GM21717 (cell line): ENCODE measurements at regions not wholly inside any gene's neighbourhood (a gene's known extent, or its start where the extent isn't known, plus 50 kb on each side); places are given as distances from the start of the nearest gene placed in this dataset.
"Not testable (repeated sequence)": the region's sequence is repeated elsewhere in the genome, so short reads cannot be mapped to it uniquely, and the experiment has no call there.

Experiments
- ATAC-seq: cut with Tn5 transposase; IDR thresholded peaks from one replicate; pipeline ENCODE4 v1.9.1; 2021; ENCODE audit warnings: mild to moderate bottlenecking, moderate library complexity; ENCODE audit not compliant: unreplicated experiment

DNA sequence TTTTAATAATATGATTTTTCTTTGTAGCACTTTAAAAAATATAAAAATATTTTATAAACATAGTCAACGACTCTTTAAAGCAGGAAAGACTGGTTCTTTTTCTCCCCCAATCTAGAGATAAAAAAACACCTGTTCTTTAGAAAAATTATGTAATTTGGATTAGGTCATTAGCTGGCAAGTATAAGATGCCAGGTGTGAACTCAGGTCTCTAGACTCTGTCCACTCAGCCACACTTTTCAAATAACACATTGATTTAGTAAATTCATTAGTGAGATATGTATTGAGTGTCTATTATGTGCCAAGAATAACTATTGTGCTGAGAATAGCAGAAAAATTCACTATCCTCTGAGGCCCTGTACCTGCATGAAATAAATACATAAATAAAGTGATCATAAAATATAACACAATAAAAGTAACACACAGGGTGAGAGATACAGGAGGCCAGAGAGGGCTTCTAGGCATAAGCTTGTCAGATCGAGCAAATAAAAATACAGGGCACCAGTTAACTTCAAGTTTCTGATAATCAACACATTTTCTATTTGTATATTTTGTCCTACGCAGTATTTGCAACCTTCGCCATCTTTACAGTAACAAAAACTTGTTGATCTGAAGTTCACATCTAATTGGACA lies 867.1 kb upstream of the GBE1 start:
- no peak for ATAC-seq

DNA sequence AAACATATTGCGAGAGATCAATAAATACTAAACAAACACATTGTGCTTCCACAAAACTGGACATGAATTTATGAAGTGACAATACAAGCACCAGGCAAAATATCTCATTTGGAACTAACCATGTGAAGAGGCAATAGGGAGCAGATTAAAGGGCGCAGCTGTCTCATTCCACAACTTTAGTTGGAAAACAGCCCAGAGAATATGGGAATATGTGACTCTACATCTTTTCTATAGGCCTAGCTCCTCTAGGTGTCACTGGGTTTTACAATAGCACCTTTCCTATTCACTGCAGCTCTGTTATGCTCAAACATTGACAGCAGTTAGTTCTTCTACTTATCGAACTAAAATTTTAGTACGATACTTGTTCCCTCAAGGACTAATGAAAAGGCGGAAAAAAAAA lies 866.3 kb upstream of the GBE1 start:
- no peak for ATAC-seq

GRCh38 chr3:82620744-82621143 lies 859.3 kb upstream of the GBE1 start:
- not testable (repeated sequence) for ATAC-seq

DNA sequence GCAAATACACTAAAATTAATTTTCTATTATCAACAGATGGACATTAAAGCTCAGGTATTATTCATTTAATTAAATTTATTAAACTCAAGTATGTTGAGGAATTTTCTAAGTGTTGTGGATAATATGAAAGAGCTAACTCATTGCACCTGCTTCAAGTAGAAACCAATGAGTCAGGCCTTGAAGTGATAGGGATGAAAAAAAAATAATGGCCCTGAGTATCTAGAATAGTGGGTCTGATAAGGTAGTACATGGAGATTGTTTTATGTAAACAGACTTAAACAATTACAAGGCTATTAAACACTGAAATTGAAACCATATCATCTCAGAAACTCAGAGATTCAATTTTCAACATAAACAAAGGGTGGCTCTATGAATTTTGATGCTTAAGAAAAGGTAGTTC lies 857.1 kb upstream of the GBE1 start:
- no peak for ATAC-seq

GRCh38 chr3:82610236-82610635 lies 848.8 kb upstream of the GBE1 start:
- ATAC-seq: no peak

- ATAC-seq: no peak
These were observed 845.9 kb upstream of the GBE1 start for GRCh38 chr3:82607391-82607790.

DNA sequence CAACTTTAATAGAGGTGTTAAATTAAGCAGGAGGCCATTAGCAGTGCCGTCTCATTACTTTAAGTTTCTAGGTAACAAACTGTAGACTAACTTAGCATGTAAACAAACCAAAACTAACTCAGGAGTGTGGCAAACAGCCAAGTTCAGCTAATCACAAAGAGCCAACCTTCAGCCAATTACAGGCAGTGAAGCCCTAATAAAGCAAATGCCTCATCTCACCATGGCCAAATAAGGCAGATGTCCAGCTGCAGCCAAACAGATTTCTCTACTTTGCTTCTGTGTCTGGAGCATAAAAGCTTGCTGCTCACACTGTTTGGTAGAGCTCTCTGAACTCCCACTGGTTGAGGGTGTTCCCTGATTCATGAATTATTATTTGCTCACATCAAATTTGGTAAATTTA lies 835.4 kb upstream of the GBE1 start:
- no peak for ATAC-seq

- ATAC-seq: no peak
These were observed 834.1 kb upstream of the GBE1 start for GRCh38 chr3:82595530-82595929.

- no peak for ATAC-seq
These were observed 825.7 kb upstream of the GBE1 start for GRCh38 chr3:82587174-82587573.

DNA sequence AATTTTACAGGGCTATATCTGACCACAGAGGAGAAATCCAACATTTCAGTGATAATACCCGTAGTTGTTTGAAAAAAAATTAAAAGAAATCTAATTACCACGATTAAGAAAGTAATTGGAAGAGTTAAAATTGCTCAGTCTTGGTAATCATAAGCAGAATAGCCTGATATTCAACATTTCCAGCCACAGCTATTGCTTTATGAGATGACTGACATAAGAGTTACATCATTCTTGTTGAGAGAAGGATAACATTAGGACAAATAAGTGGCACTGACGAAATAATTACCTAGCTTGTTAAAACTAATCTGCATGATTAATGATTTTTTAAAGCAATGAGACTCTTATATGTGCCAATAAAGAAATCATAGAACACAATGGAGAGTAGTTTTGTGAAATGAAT lies 825.0 kb upstream of the GBE1 start:
- ATAC-seq: no peak

DNA sequence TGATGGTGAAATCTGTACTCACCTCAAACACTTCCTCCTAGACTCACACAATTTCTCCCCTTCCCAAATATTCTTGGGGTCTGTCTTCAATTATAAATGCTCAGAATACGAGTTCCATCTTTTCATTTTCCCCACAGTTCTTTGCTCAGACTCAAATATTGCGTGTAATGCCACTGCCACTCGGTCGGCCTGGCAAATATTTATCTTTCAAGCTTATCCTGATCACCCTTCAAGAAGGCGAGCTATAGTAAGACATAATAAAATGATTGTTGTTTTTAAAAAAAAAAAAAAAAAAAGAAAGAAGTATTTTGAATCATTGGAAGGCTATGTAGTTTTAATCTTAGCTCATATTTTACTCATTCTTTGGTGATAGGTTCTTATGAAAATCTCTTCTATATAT lies 824.6 kb upstream of the GBE1 start:
- ATAC-seq: not testable (repeated sequence)

DNA sequence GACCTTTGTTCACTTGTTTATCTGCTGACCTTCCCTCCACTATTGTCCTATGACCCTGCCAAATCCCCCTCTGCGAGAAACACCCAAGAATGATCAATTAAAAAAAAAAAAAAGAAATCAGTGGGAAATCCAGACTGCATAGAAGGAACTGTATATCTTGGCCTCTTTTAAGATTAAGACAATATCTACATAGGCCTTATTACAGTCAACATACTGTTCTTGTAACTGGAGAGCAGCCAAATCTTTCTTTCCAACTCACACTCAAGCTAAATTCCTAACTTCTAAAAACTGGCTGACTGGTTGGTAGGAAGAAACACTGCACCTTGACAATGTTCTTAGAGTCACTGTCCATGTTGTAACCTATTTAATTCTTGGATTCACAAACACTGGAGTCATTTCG lies 824.1 kb upstream of the GBE1 start:
- ATAC-seq: not testable (repeated sequence)

GRCh38 chr3:82584861-82585260 lies 823.4 kb upstream of the GBE1 start:
- ATAC-seq: not testable (repeated sequence)

DNA sequence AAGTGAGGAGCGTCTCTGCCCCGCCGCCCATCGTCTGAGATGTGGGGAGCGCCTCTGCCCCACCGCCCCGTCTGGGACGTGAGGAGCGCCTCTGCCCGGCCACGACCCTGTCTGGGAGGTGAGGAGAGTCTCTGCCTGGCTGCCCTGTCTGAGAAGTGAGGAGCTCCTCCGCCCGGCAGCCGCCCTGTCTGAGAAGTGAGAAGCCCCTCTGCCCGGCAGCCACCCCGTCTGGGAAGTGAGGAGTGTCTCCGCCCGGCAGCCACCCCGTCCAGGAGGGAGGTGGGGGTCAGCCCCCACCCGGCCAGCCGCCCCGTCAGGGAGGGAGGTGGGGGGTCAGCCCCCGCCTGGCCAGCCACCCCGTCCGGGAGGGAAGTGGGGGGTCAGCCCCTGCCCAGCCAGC lies 823.0 kb upstream of the GBE1 start:
- not testable (repeated sequence) for ATAC-seq

- ATAC-seq: no peak
These were observed 819.9 kb upstream of the GBE1 start for GRCh38 chr3:82581350-82581749.

DNA sequence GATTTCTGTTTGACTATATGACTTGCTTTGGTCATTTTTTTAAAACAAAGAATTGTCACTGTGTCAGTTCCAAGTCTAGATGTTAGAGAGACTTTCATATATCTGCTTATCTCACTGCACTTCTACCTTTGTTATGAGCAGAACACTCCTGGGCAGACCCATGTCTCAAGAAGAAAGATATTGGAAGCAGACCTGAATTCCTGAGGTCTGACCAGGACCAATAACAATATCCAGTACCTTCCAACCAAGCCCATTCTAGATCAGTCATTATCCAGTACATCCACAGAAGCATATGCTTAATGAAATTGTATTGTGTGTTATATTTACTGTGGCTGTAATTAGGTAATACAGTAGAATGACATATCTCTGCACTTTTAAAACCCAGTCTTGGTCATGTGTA lies 811.3 kb upstream of the GBE1 start:
- no peak for ATAC-seq

DNA sequence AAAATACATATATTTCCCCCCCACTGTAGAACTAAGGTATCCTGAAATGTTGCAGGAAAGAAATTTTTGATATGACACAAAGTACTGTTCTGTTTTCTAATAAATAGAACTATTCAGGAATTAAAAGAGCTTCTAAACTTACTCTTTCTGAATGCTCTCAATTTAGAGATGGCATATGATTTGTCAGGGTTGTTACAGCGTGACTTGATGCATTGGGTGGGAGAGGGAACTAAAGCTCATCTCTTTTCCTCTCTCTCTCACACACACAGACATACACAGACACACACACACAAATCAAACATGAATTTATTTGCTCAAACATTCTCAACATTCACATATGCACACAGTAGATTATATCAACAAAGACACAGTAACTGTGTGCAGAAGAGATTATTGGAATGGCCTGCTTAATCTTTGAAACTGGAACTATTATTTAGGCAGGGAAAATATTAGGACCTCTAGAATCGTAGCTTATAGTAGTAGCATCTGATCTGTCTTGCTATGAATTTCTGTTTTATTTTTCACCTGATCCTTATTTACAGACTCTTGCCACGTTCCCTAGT lies 807.4 kb upstream of the GBE1 start:
- ATAC-seq: no peak

DNA sequence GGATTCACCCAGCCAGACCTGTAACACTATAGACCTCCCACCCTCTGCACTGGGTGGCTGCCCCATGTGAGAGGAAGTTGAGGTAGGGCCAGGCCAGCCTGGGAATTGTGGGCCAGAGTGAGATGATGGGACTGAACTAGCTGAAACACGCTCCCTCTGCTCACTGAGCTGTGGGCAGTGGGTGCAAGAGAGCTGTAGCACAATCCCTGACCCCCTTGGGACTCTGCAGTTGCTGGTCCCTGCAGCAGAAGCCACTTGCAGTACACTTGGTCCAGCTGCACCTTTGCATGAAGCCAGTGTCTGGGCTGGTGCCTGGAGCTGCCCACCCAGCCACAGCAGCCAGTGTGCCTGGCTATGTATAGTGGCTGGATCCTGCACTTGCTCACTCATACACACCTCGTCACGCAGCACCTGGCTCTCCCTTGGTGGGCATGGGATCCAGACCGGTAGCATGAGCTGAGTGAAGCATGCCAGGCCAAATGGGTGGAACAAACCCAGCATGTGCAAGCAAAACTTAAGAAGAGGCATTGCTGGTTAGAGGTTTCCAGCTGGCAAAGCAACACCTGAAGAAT lies 805.7 kb upstream of the GBE1 start:
- no peak for ATAC-seq

GRCh38 chr3:82562896-82563295 lies 801.5 kb upstream of the GBE1 start:
- ATAC-seq: no peak

DNA sequence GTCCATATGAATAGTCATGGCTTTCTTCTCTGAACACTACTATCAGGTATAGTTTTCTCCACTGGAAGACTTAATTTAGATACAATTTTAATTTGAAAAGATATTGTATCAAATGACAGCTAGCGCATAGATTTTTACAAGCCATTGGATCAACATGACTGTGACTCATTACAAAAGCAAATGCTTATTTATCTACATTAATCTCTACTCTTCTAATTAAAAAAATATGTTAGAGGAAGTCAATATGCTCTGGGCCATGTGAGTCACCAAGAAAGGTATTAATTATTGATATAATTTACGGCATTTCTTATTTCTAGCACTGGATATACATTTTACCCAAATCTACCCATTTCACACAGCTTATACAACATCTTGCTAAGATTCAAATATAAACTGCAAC lies 800.3 kb upstream of the GBE1 start:
- ATAC-seq: no peak

GRCh38 chr3:82558081-82558480 lies 796.6 kb upstream of the GBE1 start:
- no peak for ATAC-seq

- no peak for ATAC-seq
These were observed 794.7 kb upstream of the GBE1 start for GRCh38 chr3:82556113-82556512.

- ATAC-seq: not testable (repeated sequence)
These were observed 781.1 kb upstream of the GBE1 start for GRCh38 chr3:82542556-82542955.
